SK-N-SH (cell line): ENCODE measurements at regions not wholly inside any gene's neighbourhood (a gene's known extent, or its start where the extent isn't known, plus 50 kb on each side); places are given as distances from the start of the nearest gene placed in this dataset.

Source experiments
- CTCF ChIA-PET: fragments of 300-600, 350-600 bp; formaldehyde crosslinking; extraction: SDS; loops from one replicate; lab custom pipeline; 2021; lab: Yijun Ruan, JAX
- POLR2A ChIA-PET: fragments of 350-600 bp; sonication (Branson Sonifier 250); formaldehyde crosslinking; extraction: SDS; loops from one replicate; lab custom pipeline; 2020; ENCODE audit warnings: antibody characterized with exemption, inconsistent platforms; lab: Yijun Ruan, JAX
- DNase-seq: peaks from one replicate; pipeline ENCODE4 v3.0.0; 2012
- H2AFZ ChIP-seq: fragments of 200-600 bp; sonication (generic); 2 replicates; pipeline ENCODE4 v1.8.1; 2016; ENCODE audit warnings: antibody characterized with exemption, mild to moderate bottlenecking, low read depth
- H3F3A ChIP-seq: fragments of 200-600 bp; sonication (generic); replicated peaks from 2 replicates; pipeline ENCODE3; 2016; ENCODE audit warnings: antibody characterized with exemption, mild to moderate bottlenecking; ENCODE audit not compliant: insufficient read depth
- H3K27ac ChIP-seq, 2 experiments: fragments of 200-500 bp in 1 of 2; fragments of 200-600 bp in 1 of 2; sonication (Bioruptor generic) in 1 of 2; sonication (generic), shearing (Covaris generic) in 1 of 2; 2 replicates each; pipeline versions ENCODE4 v1.5.1 to v1.6.1; 2014 to 2016; ENCODE audit warnings: low read depth in 2 of 2, inconsistent platforms in 1 of 2, low read length in 1 of 2, mild to moderate bottlenecking in 1 of 2, mixed read lengths in 1 of 2
- H3K27me3 ChIP-seq: fragments of 200-600 bp; sonication (generic), shearing (Covaris generic); 2 replicates; pipeline ENCODE4 v1.6.1; 2016; ENCODE audit warnings: mixed run types; ENCODE audit not compliant: insufficient read depth
- H3K36me3 ChIP-seq, 2 experiments: fragments of 200-500 bp in 1 of 2; fragments of 200-600 bp in 1 of 2; sonication (Bioruptor generic) in 1 of 2; sonication (generic) in 1 of 2; replicated peaks in 1 of 2; 2 replicates each; pipeline versions ENCODE3 to v1.5.1; 2014 to 2016; ENCODE audit warnings: low read length in 1 of 2, mild to moderate bottlenecking in 1 of 2; ENCODE audit not compliant: insufficient read depth in 2 of 2, control insufficient read depth in 1 of 2
- H3K4me1 ChIP-seq, 2 experiments: fragments of 200-500 bp in 1 of 2; fragments of 200-600 bp in 1 of 2; sonication (Bioruptor generic) in 1 of 2; sonication (generic), shearing (Covaris generic) in 1 of 2; 2 replicates each; pipeline versions ENCODE4 v1.5.1 to v1.6.1; 2014 to 2016; ENCODE audit warnings: low read depth in 1 of 2, low read length in 1 of 2, mixed run types in 1 of 2; ENCODE audit not compliant: insufficient read depth in 2 of 2, control insufficient read depth in 1 of 2
- H3K4me2 ChIP-seq: fragments of 200-600 bp; sonication (generic), shearing (Covaris generic); 2 replicates; pipeline ENCODE4 v1.6.1; 2017; ENCODE audit warnings: mixed run types
- H3K4me3 ChIP-seq, 2 experiments: fragments of 200-500 bp in 1 of 2; fragments of 200-600 bp in 1 of 2; sonication (Bioruptor generic) in 1 of 2; sonication (generic), shearing (Covaris generic) in 1 of 2; 2 replicates each; pipeline versions ENCODE4 v1.5.1 to v1.8.1; 2014 to 2016; ENCODE audit warnings: low read depth in 2 of 2, inconsistent platforms in 1 of 2, low read length in 1 of 2, mild to moderate bottlenecking in 1 of 2, mixed read lengths in 1 of 2, moderate library complexity in 1 of 2
- H3K79me2 ChIP-seq: fragments of 200-600 bp; sonication (generic); 2 replicates; pipeline ENCODE4 v1.8.1; 2017; ENCODE audit warnings: mild to moderate bottlenecking; ENCODE audit not compliant: insufficient read depth
- H3K9ac ChIP-seq: fragments of 200-600 bp; sonication (generic); 2 replicates; pipeline ENCODE4 v1.6.1; 2017; ENCODE audit warnings: mixed run types
- H3K9me2 ChIP-seq: fragments of 200-600 bp; sonication (generic); 2 replicates; pipeline ENCODE4 v1.6.1; 2017; ENCODE audit warnings: mixed run types
- H3K9me3 ChIP-seq: fragments of 200-600 bp; sonication (generic); 2 replicates; pipeline ENCODE4 v1.6.1; 2017; ENCODE audit warnings: mixed run types, mild to moderate bottlenecking, moderate library complexity
- H4K20me1 ChIP-seq: fragments of 200-600 bp; sonication (generic); 2 replicates; pipeline ENCODE4 v1.6.1; 2017; ENCODE audit warnings: mild to moderate bottlenecking, mixed run types; ENCODE audit not compliant: insufficient read depth
- ELF1 ChIP-seq: IDR thresholded peaks from 2 replicates; pipeline ENCODE4 v1.4.0; 2012
- EZH2phosphoT487 ChIP-seq: fragments of 200-600 bp; sonication (generic); IDR thresholded peaks from 2 replicates; pipeline ENCODE4 v1.6.1; 2017; ENCODE audit warnings: low read depth, mixed run types, mild to moderate bottlenecking, antibody characterized with exemption, moderate library complexity, borderline replicate concordance
- FOSL2 ChIP-seq: IDR thresholded peaks from 2 replicates; pipeline ENCODE4 v1.4.0; 2012; ENCODE audit warnings: low read depth, mild to moderate bottlenecking, moderate library complexity, borderline replicate concordance
- FOXJ3 ChIP-seq: sonication (generic); formaldehyde crosslinking; IDR thresholded peaks from 2 replicates; pipeline ENCODE4 v1.5.1; 2020; ENCODE audit warnings: mild to moderate bottlenecking, missing genetic modification reagents
- FOXM1 ChIP-seq: IDR thresholded peaks from 2 replicates; pipeline ENCODE4 v1.4.0; 2012; ENCODE audit warnings: low read depth, mild to moderate bottlenecking
- GABPA ChIP-seq: IDR thresholded peaks from 2 replicates; pipeline ENCODE4 v1.4.0; 2012; ENCODE audit warnings: low read depth, mild to moderate bottlenecking
- MEF2A ChIP-seq: IDR thresholded peaks from 2 replicates; pipeline ENCODE4 v1.4.0; 2012; ENCODE audit warnings: low read depth, borderline replicate concordance
- MXI1 ChIP-seq: IDR thresholded peaks from 2 replicates; pipeline ENCODE4 v1.6.1; 2012; ENCODE audit warnings: mild to moderate bottlenecking, low read depth, low read length, improper control_type of control experiment
- RAD21 ChIP-seq: IDR thresholded peaks from 2 replicates; pipeline ENCODE4 v1.6.1; 2012; ENCODE audit warnings: mild to moderate bottlenecking, low read length
- RFX5 ChIP-seq: IDR thresholded peaks from 2 replicates; pipeline ENCODE4 v1.6.1; 2012; ENCODE audit warnings: mild to moderate bottlenecking, improper control_type of control experiment, low read length
- RXRA ChIP-seq: IDR thresholded peaks from 2 replicates; pipeline ENCODE4 v1.4.0; 2012; ENCODE audit warnings: low read depth, mild to moderate bottlenecking, borderline replicate concordance
- SIN3A ChIP-seq: IDR thresholded peaks from 2 replicates; pipeline ENCODE4 v1.6.1; 2012; ENCODE audit warnings: low read depth, mild to moderate bottlenecking, low read length, moderate library complexity, borderline replicate concordance
- SMC3 ChIP-seq: IDR thresholded peaks from 2 replicates; pipeline ENCODE4 v1.6.1; 2012; ENCODE audit warnings: low read depth, low read length, improper control_type of control experiment
- TAF1 ChIP-seq: IDR thresholded peaks from 2 replicates; pipeline ENCODE4 v1.6.1; 2012; ENCODE audit warnings: low read depth, mild to moderate bottlenecking, low read length, moderate library complexity, borderline replicate concordance
- TEAD4 ChIP-seq: IDR thresholded peaks from 2 replicates; pipeline ENCODE4 v1.4.0; 2012; ENCODE audit warnings: mild to moderate bottlenecking, borderline replicate concordance; ENCODE audit not compliant: insufficient read depth
- WGBS: methylation state at CpG from one replicate; pipeline ENCODE4 v1.1.6; 2017; ENCODE audit warnings: low lambda C conversion rate; 5-methylcytosine and 5-hydroxymethylcytosine counted together
- TF ChIP-seq, protein P1 (sequence below): fragments of 150-350 bp; IDR thresholded peaks from 2 replicates; pipeline ENCODE4 v1.6.1; 2017; ENCODE audit warnings: antibody characterized with exemption, low read length, low read depth, borderline replicate concordance
- TF ChIP-seq, protein P2 (sequence below): IDR thresholded peaks from 2 replicates; pipeline ENCODE4; 2012
- TF ChIP-seq, protein P3 (sequence below): IDR thresholded peaks from 2 replicates; pipeline ENCODE4 v1.4.0; 2012; ENCODE audit warnings: low read depth

DNA sequence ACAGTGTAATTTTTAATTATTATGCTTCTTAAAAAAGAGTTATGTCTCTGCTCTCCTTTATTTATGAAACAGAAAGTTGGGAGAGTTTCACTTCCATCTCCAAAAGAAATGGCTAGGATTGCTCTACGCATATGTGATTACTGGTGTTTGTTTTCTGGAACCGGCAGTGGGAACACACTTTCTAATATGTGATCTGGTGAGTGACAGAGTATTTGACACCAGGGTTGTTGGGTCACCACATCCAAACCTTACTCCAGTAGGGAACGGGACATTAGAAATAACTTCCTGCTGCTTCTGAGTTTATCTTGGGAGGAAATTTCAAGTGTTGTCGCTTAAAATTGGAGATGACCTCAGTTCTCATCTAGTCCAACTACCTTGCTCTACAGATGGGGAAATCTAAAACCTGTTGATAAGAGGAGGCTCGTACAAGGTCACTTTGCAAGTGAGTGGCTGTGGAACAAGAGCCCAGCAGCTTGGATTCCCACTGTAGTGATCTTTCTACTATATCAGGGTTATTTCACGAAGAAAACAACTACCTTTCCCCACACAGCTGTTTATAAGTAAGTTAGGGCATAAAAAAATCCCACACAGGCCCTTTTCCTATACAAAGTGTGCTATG, 108.5 kb downstream of the TTC32 start:
- Histone ChIP-seq H3K4me1 (peaks cover 0 to 4% of the 10 kb centered on the region in 2 experiments; a peak in 1 of 4 replicates), H3K9me2 (no peaks in the 10 kb centered on the region), H4K20me1 (no peaks in the 10 kb centered on the region), H2AFZ (no peak overlapping the region), H3K4me3 (no peak overlapping the region), H3F3A (no peaks in the 10 kb centered on the region), H3K79me2 (no peaks in the 10 kb centered on the region), H3K4me2 (no peak overlapping the region), H3K27ac (no peak overlapping the region), H3K27me3 (peaks cover 54% of the 10 kb centered on the region; the same call in 1 of the 2 replicates), H3K9ac (no peak overlapping the region), H3K36me3 (no peaks in the 10 kb centered on the region), H3K9me3 (no peaks in the 10 kb centered on the region)
- CTCF ChIA-PET, result no interaction called here
- 41% methylated on average over 6 of the region's 6 CpGs for WGBS
- POLR2A ChIA-PET, result no interaction called here
- no peak for TF ChIP-seq RAD21
- TF ChIP-seq, protein P1, sequence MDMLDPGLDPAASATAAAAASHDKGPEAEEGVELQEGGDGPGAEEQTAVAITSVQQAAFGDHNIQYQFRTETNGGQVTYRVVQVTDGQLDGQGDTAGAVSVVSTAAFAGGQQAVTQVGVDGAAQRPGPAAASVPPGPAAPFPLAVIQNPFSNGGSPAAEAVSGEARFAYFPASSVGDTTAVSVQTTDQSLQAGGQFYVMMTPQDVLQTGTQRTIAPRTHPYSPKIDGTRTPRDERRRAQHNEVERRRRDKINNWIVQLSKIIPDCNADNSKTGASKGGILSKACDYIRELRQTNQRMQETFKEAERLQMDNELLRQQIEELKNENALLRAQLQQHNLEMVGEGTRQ, result no peak
- TF ChIP-seq EZH2phosphoT487, result no peak
- no peak for TF ChIP-seq TEAD4
- TF ChIP-seq FOXJ3, result no peak
- no peak for TF ChIP-seq ELF1
- TF ChIP-seq SMC3, result no peak
- TF ChIP-seq MEF2A, result no peak
- no peak for TF ChIP-seq FOSL2
- no peak for TF ChIP-seq MXI1
- TF ChIP-seq SIN3A, result no peak
- no peak for DNase-seq

DNA sequence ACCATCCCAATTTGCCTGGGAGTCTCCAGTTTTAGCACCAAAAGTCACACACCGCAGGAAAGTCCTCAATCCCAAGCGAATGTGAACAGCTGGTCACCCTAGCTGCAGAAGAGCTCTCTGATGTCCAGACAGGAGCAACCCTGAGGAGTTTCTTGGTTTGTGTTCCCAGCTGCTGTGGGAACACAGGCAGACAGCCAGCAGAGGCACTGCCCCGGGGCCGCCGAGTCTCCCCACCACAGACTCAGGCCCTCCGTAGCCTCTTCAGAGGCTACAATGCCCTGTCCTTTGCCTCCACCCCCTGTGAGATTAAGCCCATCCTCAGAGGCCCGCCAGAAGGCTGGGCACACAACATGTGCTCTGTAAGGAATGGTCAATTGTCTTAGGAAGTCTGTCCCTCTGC, 111.5 kb downstream of the TTC32 start:
- Histone ChIP-seq H3F3A (no peaks in the 10 kb centered on the region), H3K4me3 (no peak overlapping the region), H3K79me2 (no peaks in the 10 kb centered on the region), H3K27me3 (peaks cover 42% of the 10 kb centered on the region; the same call in 1 of the 2 replicates), H3K36me3 (no peaks in the 10 kb centered on the region), H3K9me2 (no peaks in the 10 kb centered on the region), H3K9me3 (no peaks in the 10 kb centered on the region), H3K27ac (no peak overlapping the region), H3K4me2 (no peak overlapping the region), H3K4me1 (no peaks in the 10 kb centered on the region), H4K20me1 (no peaks in the 10 kb centered on the region), H2AFZ (no peak overlapping the region), H3K9ac (no peak overlapping the region)
- no peak for DNase-seq
- CTCF ChIA-PET, result interaction anchor here (2.0 kb wide), 1 partner anchor 73 kb away, joined by 5 read pairs; no protein-coding TSS in a partner anchor
- TF ChIP-seq MXI1 (no peak), FOXJ3 (no peak), RFX5 (no peak), FOXM1 (no peak), MEF2A (no peak), GABPA (no peak), RXRA (no peak), TAF1 (no peak), TEAD4 (no peak)
- TF ChIP-seq, protein P2, sequence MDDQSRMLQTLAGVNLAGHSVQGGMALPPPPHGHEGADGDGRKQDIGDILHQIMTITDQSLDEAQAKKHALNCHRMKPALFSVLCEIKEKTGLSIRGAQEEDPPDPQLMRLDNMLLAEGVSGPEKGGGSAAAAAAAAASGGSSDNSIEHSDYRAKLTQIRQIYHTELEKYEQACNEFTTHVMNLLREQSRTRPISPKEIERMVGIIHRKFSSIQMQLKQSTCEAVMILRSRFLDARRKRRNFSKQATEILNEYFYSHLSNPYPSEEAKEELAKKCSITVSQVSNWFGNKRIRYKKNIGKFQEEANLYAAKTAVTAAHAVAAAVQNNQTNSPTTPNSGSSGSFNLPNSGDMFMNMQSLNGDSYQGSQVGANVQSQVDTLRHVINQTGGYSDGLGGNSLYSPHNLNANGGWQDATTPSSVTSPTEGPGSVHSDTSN, result no peak
- TF ChIP-seq, protein P3, sequence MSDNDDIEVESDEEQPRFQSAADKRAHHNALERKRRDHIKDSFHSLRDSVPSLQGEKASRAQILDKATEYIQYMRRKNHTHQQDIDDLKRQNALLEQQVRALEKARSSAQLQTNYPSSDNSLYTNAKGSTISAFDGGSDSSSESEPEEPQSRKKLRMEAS, result no peak
- POLR2A ChIA-PET, result no interaction called here
- WGBS, result 44% methylated on average over 6 of the region's 7 CpGs
